Lung microvascular endothelial cell (primary cell): ENCODE measurements at regions not wholly inside any gene's neighbourhood (a gene's known extent, or its start where the extent isn't known, plus 50 kb on each side); places are given as distances from the start of the nearest gene placed in this dataset.

Experiments used
- DNase-seq, 2 donors: peaks; one replicate each; pipeline versions ENCODE4 v3.0.0 to v3.0.0-alpha.2; 2010; ENCODE audit warnings: low read depth in 2 of 2

DNA sequence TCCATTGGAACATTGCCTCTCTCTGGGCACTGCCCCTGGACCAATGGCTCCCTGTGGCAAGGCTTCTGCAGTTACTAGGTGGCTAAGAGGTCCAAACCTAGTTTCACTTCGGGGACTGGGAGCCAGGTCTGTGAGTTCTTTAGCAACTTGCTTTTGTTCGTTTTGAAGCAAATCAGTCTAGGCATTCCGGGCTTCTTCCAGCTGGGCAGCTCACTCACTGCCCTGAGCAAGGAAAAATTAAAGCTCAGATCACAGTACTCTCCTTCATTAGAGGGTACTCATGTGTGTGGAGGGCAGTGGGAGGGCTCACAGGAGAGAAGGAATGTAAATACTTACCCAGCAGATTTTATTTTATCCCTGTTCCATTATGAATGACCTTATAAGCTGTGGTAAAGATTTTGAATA lies 80.3 kb downstream of the SPP2 start:
- DNase-seq: no peak

DNA sequence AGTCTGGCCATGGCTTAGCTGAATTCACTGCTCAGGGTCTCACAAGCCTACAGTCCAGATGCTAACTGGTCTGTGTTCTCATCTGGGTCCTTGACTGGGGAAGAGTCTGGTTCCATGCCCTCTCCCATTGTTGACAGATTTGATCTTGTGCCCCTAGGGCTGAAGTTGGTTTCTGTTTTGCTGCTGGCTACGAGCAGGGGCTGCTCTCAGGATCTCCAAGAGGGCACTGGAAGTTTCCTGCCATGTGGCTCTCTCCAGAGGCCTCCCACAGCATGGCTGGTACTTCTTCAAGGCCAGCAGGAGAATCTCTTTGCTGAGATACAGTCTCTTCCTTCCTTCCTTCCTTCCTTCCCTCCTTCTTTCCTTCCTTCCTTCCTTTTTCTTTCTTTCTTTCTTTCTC lies 78.1 kb downstream of the SPP2 start:
- no peak for DNase-seq
